K562 (cell line): ENCODE measurements at regions not wholly inside any gene's neighbourhood (a gene's known extent, or its start where the extent isn't known, plus 50 kb on each side); places are given as distances from the start of the nearest gene placed in this dataset.

Source experiments
- ATAC-seq: fragments of 200-7000 bp; cut with Tn5 transposase; 3 replicates; pipeline ENCODE4 v1.9.1; 2020; ENCODE audit warnings: moderate library complexity
- BruUV-seq: library from RNA; stranded (reverse); fragments of 400-500 nt; replicated peaks from 2 replicates; lab custom pipeline; 2021; lab: Mats Ljungman, UMichigan
- CTCF ChIA-PET: fragments of 300-600 bp; formaldehyde crosslinking; extraction: SDS; loops from one replicate; lab custom pipeline; 2021; ENCODE audit warnings: low intra/inter-chr PET ratio; lab: Yijun Ruan, JAX
- POLR2A ChIA-PET: fragments of 300-600, 350-650 bp; sonication (Branson Sonifier 250); formaldehyde crosslinking; extraction: SDS; loops from one replicate; lab custom pipeline; 2021; ENCODE audit warnings: antibody characterized with exemption, inconsistent platforms; lab: Yijun Ruan, JAX
- DNase-seq, 4 experiments: peaks; one replicate each; pipeline versions ENCODE4 v3.0.0 to v3.0.0-alpha.2; 2011 to 2018; ENCODE audit warnings: low spot score in 3 of 4, mixed read lengths in 3 of 4; ENCODE audit errors: extremely low read depth in 1 of 4
- FAIRE-seq: peaks from 2 replicates; lab custom pipeline; 2011; peaks lifted over from hg19 to GRCh38; lab: Jason Lieb, UNC
- H2AFZ ChIP-seq: 2 replicates; pipeline ENCODE4 v1.6.0; 2011; ENCODE audit warnings: low read depth, low read length, control low read depth, inconsistent platforms
- H3K27ac ChIP-seq: fragments of 200-600 bp; 3 replicates; pipeline ENCODE4 v1.8.0; 2011; ENCODE audit warnings: low read depth, mild to moderate bottlenecking, control low read depth, inconsistent platforms, low read length, moderate library complexity, mixed read lengths; ENCODE audit errors: extremely low read depth
- H3K27me3 ChIP-seq, 2 experiments: fragments of 300-600 bp in 1 of 2; 2 replicates in 1 of 2; 3 replicates in 1 of 2; pipeline versions ENCODE4 v1.6.0 to v1.8.0; 2011; ENCODE audit warnings: inconsistent platforms in 2 of 2, low read length in 2 of 2, mild to moderate bottlenecking in 1 of 2, mixed read lengths in 1 of 2, moderate library complexity in 1 of 2; ENCODE audit not compliant: control insufficient read depth in 2 of 2, insufficient read depth in 2 of 2
- H3K36me3 ChIP-seq: fragments of 300-600 bp; 3 replicates; pipeline ENCODE4 v1.8.0; 2011; ENCODE audit warnings: mild to moderate bottlenecking, low read length, inconsistent platforms; ENCODE audit not compliant: control insufficient read depth, insufficient read depth
- H3K4me1 ChIP-seq, 2 experiments: fragments of 200-600 bp in 1 of 2; replicated peaks in 1 of 2; 2 replicates in 1 of 2; 3 replicates in 1 of 2; pipeline versions ENCODE4 v1.5.1 to v1.8.0; 2011; ENCODE audit warnings: inconsistent platforms in 2 of 2, low read length in 2 of 2, mild to moderate bottlenecking in 1 of 2, mixed read lengths in 1 of 2, moderate library complexity in 1 of 2; ENCODE audit not compliant: control insufficient read depth in 2 of 2, insufficient read depth in 2 of 2
- H3K4me2 ChIP-seq: 2 replicates; pipeline ENCODE4 v1.6.1; 2011; ENCODE audit warnings: low read length, control low read depth, inconsistent platforms, mixed read lengths; ENCODE audit not compliant: insufficient read depth
- H3K4me3 ChIP-seq: fragments of 200-600 bp; sonication (generic), shearing (Covaris generic); 2 replicates; pipeline ENCODE4 v1.5.1; 2016; ENCODE audit warnings: control low read depth, inconsistent platforms
- H3K79me2 ChIP-seq: fragments of 200-600 bp; 3 replicates; pipeline ENCODE4 v1.8.0; 2011; ENCODE audit warnings: low read length, inconsistent platforms; ENCODE audit not compliant: control insufficient read depth, insufficient read depth
- H3K9ac ChIP-seq, 2 experiments: 2 replicates each; pipeline versions ENCODE4 v1.6.0 to v1.6.1; 2011; ENCODE audit warnings: low read depth in 2 of 2, low read length in 2 of 2, control low read depth in 1 of 2, inconsistent platforms in 1 of 2, mild to moderate bottlenecking in 1 of 2, mixed read lengths in 1 of 2; ENCODE audit not compliant: insufficient read depth in 1 of 2
- H3K9me1 ChIP-seq: one replicate; pipeline ENCODE4 v1.6.0; 2011; ENCODE audit warnings: inconsistent platforms, mild to moderate bottlenecking, low read length, moderate library complexity; ENCODE audit not compliant: control insufficient read depth, insufficient read depth
- H3K9me3 ChIP-seq: replicated peaks from 2 replicates; pipeline ENCODE4 v1.5.1; 2011; ENCODE audit warnings: low read depth, low read length, inconsistent platforms; ENCODE audit not compliant: control insufficient read depth, insufficient read depth
- H4K20me1 ChIP-seq: replicated peaks from 2 replicates; pipeline ENCODE4 v1.6.1; 2011; ENCODE audit warnings: low read length, inconsistent platforms, mixed read lengths; ENCODE audit not compliant: control insufficient read depth, insufficient read depth
- CEBPB ChIP-seq: fragments of 450-650 bp; IDR thresholded peaks from 2 replicates; pipeline ENCODE4 v1.6.1; 2016; ENCODE audit warnings: missing genetic modification characterization, missing compliant biosample characterization
- CLOCK ChIP-seq: fragments of 250-450 bp; sonication (Bioruptor Pico); IDR thresholded peaks from 2 replicates; pipeline ENCODE4 v1.4.0; 2020; ENCODE audit warnings: mild to moderate bottlenecking, moderate library complexity, borderline replicate concordance
- CTCF ChIP-seq, 3 experiments: IDR thresholded peaks in 2 of 3; conservative IDR thresholded peaks in 1 of 3; 2 replicates each; pipeline ENCODE4 v1.5.1; 2011 to 2012; ENCODE audit warnings: low read length in 3 of 3, mild to moderate bottlenecking in 3 of 3, control low read depth in 2 of 3, improper control_type of control experiment in 1 of 3, inconsistent platforms in 1 of 3, low read depth in 1 of 3, mixed read lengths in 1 of 3, moderate library complexity in 1 of 3; ENCODE audit not compliant: insufficient read depth in 2 of 3
- CTCFL ChIP-seq: IDR thresholded peaks from 2 replicates; pipeline ENCODE4 v1.6.1; 2011; ENCODE audit warnings: borderline replicate concordance, low read depth, mild to moderate bottlenecking, moderate library complexity, low read length; ENCODE audit not compliant: insufficient read depth, poor library complexity, severe bottlenecking
- FOXA3 ChIP-seq, 2 experiments: fragments of 450-650 bp in 1 of 2; sonication (generic) in 1 of 2; formaldehyde crosslinking; IDR thresholded peaks in 1 of 2; conservative IDR thresholded peaks in 1 of 2; 2 replicates each; pipeline versions ENCODE4 v1.4.0 to v1.8.0; 2020 to 2022; ENCODE audit warnings: mild to moderate bottlenecking in 2 of 2, missing genetic modification reagents in 1 of 2
- RAD21 ChIP-seq, 2 experiments: fragments of 250-450 bp in 1 of 2; fragments of 450-650 bp in 1 of 2; sonication (Bioruptor Pico) in 1 of 2; formaldehyde crosslinking in 1 of 2; IDR thresholded peaks in 1 of 2; conservative IDR thresholded peaks in 1 of 2; 2 replicates each; pipeline versions ENCODE4 v1.4.0 to v1.8.0; 2020 to 2022; ENCODE audit warnings: mild to moderate bottlenecking in 2 of 2, moderate library complexity in 1 of 2
- SRF ChIP-seq, 2 experiments: fragments of 250-450, 450-650 bp in 1 of 2; sonication (Bioruptor Pico) in 1 of 2; sonication (generic) in 1 of 2; formaldehyde crosslinking; IDR thresholded peaks; 2 replicates each; pipeline versions ENCODE4 v1.5.0 to v1.5.1; 2020 to 2022; ENCODE audit warnings: mild to moderate bottlenecking in 1 of 2, missing genetic modification reagents in 1 of 2
- ZBTB5 ChIP-seq: fragments of 450-650 bp; IDR thresholded peaks from 2 replicates; pipeline ENCODE4 v1.6.1; 2017; ENCODE audit warnings: antibody characterized with exemption
- ZNF133 ChIP-seq: fragments of 250-450 bp; sonication (Bioruptor Pico); IDR thresholded peaks from 2 replicates; pipeline ENCODE4 v1.4.0; 2020; ENCODE audit warnings: mild to moderate bottlenecking
- ZNF263 ChIP-seq: sonication (generic); formaldehyde crosslinking; IDR thresholded peaks from 2 replicates; pipeline ENCODE4 v1.8.0; 2022; ENCODE audit warnings: mild to moderate bottlenecking, missing genetic modification reagents, borderline replicate concordance
- WGBS: fragments of 100-300 bp; shearing (Covaris generic); methylation state at CpG from one replicate; pipeline ENCODE4 v1.1.6; 2016; ENCODE audit warnings: low coverage, mixed read lengths; ENCODE audit not compliant: insufficient coverage; ENCODE audit errors: missing lambda C conversion rate; 5-methylcytosine and 5-hydroxymethylcytosine counted together
- in situ Hi-C: fragments of 300-500 bp; cut with MboI; formaldehyde crosslinking; loops from 4 replicates; pipeline ENCODE4 v1.15.0; 2018; ENCODE audit warnings: inconsistent platforms, mixed read lengths
- intact Hi-C: fragments of 100-400 bp; cut with micrococcal nuclease; formaldehyde crosslinking; loops from 2 replicates; pipeline ENCODE4 v1.14.2; 2022

GRCh38 chr15:39444735-39445470 lies 136.0 kb upstream of the THBS1 start:
- ChIA-PET CTCF (no interaction called here), POLR2A (interaction anchor here (0.6 to 0.7 kb wide), 3 partner anchors 17 to 51 kb away, joined by 3 to 4 read pairs (median 3); no protein-coding TSS in a partner anchor)
- peaks cover 0 to 5% of the 10 kb centered on the region in 2 experiments; a peak in 2 of 5 replicates for H3K27me3 ChIP-seq
- no peak for DNase-seq
- BruUV-seq, result no TSS peak
- no peak overlapping the region for H2AFZ ChIP-seq
- in situ Hi-C loops, result no loop called here
- no peak for ATAC-seq
- no peak overlapping the region for H3K4me2 ChIP-seq
- no peaks in the 10 kb centered on the region for H3K9me3 ChIP-seq
- WGBS, result 6% methylated on average over 11 of the region's 11 CpGs
- H3K9me1 ChIP-seq, result no peaks in the 10 kb centered on the region
- H3K27ac ChIP-seq, result no peak overlapping the region
- H3K79me2 ChIP-seq, result no peaks in the 10 kb centered on the region
- H3K4me3 ChIP-seq, result no peak overlapping the region
- no peaks in the 10 kb centered on the region for H3K36me3 ChIP-seq
- H3K9ac ChIP-seq, result no peak overlapping the region
- FAIRE-seq, result no peak
- no peaks in the 10 kb centered on the region for H4K20me1 ChIP-seq
- intact Hi-C loops, result no loop called here
- no peaks in the 10 kb centered on the region for H3K4me1 ChIP-seq
- TF ChIP-seq ZNF133 (CRISPR knock-in tag) (no peak), CLOCK (CRISPR knock-in tag) (no peak), FOXA3 (CRISPR knock-in tag; conservative IDR thresholded peaks at IDR 0.05 in 1 of 2, IDR thresholded peaks at IDR 0.05 in 1 of 2) (no peak), CTCF (IDR thresholded peaks at IDR 0.05 in 2 of 3, conservative IDR thresholded peaks at IDR 0.05 in 1 of 3; ENCODE audit: insufficient read depth in 2 of 3, low read depth in 1 of 3, low read length in 3 of 3) (0 out of 6 replicates have a peak, but pooled peaks of 1 of the 3 experiments have one; percentile 3), CTCFL (no peak), ZNF263 (CRISPR knock-in tag) (no peak), RAD21 (CRISPR knock-in tag; conservative IDR thresholded peaks at IDR 0.05 in 1 of 2, IDR thresholded peaks at IDR 0.05 in 1 of 2) (peak in 1 of 2 experiments; percentile 35; a peak in 2 of 4 replicates), SRF (CRISPR knock-in tag; IDR thresholded peaks at IDR 0.05) (peak in 1 of 2 experiments; percentile 63; a peak in 1 of 4 replicates), CEBPB (tag) (no peak), ZBTB5 (no peak)
